Medulla oblongata (tissue), 1 donor: ENCODE measurements at regions not wholly inside any gene's neighbourhood (a gene's known extent, or its start where the extent isn't known, plus 50 kb on each side); places are given as distances from the start of the nearest gene placed in this dataset.
"Not testable (repeated sequence)": the region's sequence is repeated elsewhere in the genome, so short reads cannot be mapped to it uniquely, and the experiment has no call there.

ENCODE experiments used
- DNase-seq: peaks from one replicate; pipeline ENCODE4 v3.0.0-alpha.2; 2015; ENCODE audit errors: extremely low spot score

GRCh38 chr14:49367696-49368095 lies 218.5 kb downstream of the RPS29 start:
- no peak for DNase-seq

DNA sequence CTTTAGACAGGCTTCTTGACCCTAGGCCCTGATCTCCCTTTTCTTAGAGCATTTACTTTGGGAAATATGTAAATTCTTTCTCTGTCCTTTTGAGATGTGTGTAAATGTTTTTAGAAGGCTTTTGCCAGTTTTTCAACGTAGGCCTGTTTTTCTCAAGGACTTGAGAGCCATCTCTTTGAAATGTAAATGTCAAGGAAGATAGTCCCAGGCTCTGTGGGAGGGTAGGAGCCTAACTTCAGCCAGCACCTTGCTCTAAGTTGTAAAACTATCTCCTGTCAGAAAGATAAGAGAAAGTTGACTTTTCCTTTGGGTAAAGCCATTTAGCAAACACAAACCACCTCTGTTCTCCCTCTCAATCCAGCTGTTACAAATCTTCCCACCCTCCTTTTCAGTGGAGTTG lies 219.8 kb downstream of the RPS29 start:
- no peak for DNase-seq

GRCh38 chr14:49364752-49365117 lies 221.4 kb downstream of the RPS29 start:
- no peak for DNase-seq

DNA sequence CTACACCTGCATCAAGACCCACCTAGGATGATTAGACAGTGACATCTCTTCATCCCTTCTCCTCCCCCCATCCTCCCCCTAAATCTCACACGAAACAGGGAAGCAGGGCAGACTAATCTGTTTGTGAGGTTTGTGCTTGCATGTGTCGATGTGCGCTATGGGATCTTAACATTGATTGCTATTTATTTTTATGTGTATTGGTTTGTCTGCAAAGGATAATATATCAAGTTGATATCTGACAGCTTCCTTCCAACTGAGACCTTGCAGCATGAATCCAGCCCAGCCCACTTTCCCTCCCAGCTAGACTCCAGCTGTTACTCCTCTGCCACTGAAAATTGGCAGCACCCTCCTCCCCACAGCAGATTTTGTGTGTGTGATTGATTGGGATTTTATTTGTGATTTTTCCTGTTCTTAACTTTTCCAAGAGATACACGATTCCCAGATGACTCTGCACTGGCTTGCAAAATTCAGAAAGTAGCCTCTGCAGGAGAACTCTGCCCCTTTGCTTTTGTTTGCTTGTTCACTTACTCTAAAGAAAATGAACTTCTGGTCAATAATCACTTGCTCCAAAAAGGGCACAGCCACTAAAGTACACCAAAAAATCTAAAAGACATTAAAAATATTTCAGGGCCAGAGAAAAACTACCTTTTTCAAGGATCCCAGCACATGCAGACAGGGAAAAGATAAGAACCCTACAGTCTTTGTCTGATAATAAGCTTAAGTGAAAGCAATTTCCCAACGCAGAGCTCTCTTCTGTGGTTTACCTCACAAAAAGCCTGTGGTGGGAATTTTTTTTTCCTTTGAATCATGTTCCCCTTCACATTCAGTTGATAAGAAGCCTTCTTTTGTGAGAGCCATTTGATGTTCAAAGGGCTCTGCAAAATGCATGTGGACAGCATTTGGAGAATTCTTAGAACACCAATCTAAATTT lies 222.1 kb downstream of the RPS29 start:
- no peak for DNase-seq

DNA sequence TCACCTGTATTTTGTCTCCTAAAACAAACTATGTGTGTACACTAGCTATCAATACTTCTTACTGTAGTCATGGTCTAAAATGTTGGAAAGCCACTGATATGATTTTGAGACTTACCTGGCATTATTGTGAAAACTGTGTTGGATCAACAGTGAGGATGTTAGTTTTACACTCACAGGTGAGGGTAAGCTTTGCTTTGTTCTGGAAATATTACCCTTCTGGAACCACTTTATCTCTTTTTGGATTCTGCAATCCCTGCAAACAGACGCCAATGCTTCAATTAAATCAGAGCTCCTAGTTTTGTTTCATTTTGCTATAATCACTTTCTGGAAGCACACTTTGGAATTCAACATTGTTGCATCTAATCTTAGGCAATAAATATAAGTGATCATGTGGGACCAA lies 223.3 kb downstream of the RPS29 start:
- no peak for DNase-seq

GRCh38 chr14:49339130-49339529 lies 247.1 kb downstream of the RPS29 start:
- no peak for DNase-seq

DNA sequence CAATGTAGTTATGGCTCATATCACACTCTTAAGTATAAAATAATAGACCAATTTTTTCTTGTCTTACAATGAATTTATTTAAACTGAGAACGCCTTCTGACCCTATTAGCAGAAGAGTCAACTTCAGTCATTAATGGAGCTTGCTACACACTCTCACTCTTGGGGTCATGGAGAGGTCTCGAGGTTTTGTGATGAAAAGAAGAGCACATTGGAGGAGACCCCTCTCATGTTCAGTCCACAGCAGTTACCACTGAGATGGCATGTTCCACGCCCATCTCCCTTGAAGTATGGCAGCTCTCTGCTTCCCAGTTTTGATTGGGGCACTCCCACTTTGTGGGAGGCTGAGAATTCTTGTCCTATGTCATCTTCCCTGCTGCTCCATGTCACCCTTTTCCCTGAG lies 266.4 kb downstream of the RPS29 start:
- no peak for DNase-seq

DNA sequence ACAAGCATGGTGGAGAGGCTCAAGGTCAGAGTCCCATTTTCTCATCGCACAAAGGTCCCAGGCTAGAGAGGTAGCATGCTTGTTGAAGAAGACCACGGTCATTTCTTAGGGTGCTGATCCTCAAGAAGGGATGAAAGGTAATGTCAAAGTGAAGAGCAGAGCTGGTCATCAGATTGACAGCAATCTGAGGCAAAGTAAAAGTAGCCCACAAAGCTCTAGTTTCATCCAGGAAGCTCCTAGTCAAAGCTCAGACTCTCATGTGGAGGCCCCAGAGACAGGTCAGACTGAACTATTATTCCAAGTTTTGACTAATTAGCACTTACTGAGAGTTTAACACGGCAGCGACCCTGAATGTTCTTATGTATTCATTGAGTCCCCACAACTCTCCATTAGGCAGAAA lies 270.6 kb downstream of the RPS29 start:
- DNase-seq, result no peak

GRCh38 chr14:49314737-49315136 lies 271.4 kb downstream of the RPS29 start:
- no peak for DNase-seq

- no peak for DNase-seq
Measured at GRCh38 chr14:49313108-49313507, 273.1 kb downstream of the RPS29 start.

DNA sequence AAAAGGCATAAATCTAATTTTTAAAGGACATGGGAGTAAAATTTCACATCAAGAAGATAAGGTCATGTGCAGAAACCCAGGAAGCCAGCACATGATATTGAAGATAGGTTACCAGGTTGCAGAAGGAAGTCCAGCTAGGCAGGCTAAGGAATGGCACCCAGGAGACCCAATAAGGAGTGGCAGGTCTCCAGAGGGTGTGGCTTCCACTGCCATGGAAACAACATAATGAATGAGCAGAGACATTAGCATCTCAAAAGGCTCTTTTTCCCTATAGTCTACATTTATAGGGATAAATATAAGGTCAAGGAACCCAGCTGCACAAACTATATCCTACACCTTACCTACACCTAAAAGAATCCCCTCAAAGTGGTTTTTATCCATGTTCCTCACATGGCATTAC lies 275.9 kb downstream of the RPS29 start:
- no peak for DNase-seq

- no peak for DNase-seq
Measured at GRCh38 chr14:49306152-49306751, 279.9 kb downstream of the RPS29 start.

DNA sequence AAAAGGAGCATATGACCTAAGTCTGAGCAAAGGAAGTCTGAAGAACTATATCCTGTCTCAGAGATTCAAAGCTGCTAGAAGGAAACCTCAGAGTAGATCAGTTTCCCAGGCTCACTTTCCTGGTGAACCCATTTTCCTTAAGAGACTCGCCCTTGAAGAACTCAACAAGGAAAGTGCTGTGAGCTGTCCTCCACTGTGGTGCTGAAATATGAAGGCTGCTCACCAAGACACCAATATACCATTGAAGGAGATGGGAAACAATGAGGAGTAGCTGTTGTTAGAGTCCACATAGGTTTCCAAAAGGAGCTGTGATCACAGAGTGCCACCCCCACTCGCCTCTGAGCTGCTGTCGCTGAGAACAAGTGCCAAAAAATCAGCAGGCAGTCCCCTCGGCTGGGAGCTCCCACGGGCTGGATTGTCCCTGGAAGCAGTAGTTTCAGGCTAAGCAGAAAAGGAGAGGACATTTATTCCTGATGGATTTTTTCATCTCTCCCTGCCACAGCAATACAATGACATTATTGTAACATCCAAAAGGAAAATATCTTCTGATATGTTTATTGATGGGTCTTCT lies 282.1 kb downstream of the RPS29 start:
- DNase-seq, result peak; percentile 31

DNA sequence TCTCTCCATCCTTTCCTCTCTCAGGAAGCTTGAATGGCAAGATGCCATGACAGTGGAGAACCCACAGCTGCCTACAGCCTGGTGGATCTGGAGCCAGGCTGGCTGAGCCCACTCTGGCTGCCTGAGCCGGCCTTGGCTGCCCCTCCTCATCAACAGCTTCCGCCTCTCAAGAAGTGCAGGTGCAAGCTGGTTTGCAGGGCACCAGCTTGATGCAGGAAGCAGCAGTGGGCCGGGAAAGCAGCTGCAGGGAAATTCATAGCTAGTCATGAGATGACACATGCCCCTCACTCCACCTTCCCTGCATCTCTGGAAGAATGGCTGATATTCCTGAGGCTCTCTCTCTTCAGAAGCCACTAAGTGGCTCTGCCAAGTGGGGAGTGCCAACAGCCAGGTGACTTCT lies 289.1 kb downstream of the RPS29 start:
- no peak for DNase-seq

- DNase-seq, result no peak
Measured at GRCh38 chr14:49294621-49295148, 291.5 kb downstream of the RPS29 start.

- DNase-seq, result no peak
Measured at GRCh38 chr14:49287004-49287403, 299.2 kb downstream of the RPS29 start.

DNA sequence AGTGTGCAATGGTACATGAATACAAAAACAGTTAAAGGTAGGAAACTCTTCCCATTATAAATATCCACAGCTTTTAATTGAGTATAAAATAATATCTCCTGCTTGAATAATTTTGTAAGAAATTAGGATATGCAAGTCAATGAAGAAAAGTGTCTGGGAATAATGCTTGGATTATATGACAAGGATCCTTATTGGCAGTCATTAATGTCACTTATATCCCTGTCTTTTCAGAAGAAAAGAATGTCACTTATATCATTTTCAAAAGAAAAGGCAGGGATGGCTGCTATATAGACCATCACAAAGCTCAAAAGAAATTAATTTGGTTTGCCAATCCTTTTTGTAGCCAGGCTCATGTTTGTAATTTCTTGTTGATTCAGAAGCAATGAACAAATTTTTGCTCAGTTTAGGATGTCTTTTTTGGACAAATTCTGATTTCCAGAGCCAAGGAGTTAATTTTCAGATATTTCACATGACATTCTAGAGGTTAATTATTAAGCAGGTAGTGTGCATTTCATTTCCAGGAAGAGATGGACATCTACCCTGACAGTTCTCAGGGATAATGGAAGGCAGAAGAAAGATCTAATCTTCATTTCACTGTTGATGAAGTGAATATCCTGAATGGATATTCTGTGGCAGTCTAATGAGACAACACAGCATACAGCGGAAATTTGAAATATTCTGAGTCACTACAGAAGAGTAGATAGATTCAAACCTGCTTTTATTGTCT lies 299.8 kb downstream of the RPS29 start:
- DNase-seq, result no peak

DNA sequence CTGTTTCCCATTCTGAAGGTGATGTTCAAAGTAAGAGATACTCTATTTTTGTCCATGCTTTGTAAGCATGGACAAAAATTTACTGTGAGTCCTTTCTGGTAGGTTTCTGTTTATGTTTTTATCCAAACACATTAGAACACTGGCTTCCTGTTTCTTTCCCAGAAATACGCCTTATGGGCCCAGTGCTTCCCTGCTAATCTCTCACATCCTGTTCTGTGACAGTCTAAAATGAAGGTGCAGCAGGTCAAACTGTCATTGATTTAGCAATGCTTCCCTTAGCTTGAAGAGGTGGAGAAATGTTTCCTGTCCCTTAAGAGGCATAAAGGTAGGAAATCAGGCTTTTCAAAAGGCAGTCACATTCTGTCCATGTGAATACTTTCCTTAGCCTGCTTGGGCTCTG lies 305.6 kb downstream of the RPS29 start:
- no peak for DNase-seq

GRCh38 chr14:49250517-49250916 lies 335.7 kb downstream of the RPS29 start:
- no peak for DNase-seq

- DNase-seq, result no peak
Measured at GRCh38 chr14:49250109-49250508, 336.1 kb downstream of the RPS29 start.

- no peak for DNase-seq
Measured at GRCh38 chr14:49249022-49249421, 337.2 kb downstream of the RPS29 start.

- not testable (repeated sequence) for DNase-seq
Measured at GRCh38 chr14:49243777-49244176, 342.4 kb downstream of the RPS29 start.
